Stimulated activated CD8-positive, alpha-beta memory T cell treated with anti-CD3 and anti-CD28 coated beads, Interleukin-2, amount 100 ng/mL, for 48 hours (primary cell): ENCODE measurements at regions not wholly inside any gene's neighbourhood (a gene's known extent, or its start where the extent isn't known, plus 50 kb on each side); places are given as distances from the start of the nearest gene placed in this dataset.
A peak's percentile ranks its signal among the peaks of the same experiment; 100 is the strongest.

Source experiments
- DNase-seq, 2 donors: peaks; one replicate each; pipeline ENCODE4 v3.0.0-alpha.2; 2020; ENCODE audit warnings: low read depth in 2 of 2

DNA sequence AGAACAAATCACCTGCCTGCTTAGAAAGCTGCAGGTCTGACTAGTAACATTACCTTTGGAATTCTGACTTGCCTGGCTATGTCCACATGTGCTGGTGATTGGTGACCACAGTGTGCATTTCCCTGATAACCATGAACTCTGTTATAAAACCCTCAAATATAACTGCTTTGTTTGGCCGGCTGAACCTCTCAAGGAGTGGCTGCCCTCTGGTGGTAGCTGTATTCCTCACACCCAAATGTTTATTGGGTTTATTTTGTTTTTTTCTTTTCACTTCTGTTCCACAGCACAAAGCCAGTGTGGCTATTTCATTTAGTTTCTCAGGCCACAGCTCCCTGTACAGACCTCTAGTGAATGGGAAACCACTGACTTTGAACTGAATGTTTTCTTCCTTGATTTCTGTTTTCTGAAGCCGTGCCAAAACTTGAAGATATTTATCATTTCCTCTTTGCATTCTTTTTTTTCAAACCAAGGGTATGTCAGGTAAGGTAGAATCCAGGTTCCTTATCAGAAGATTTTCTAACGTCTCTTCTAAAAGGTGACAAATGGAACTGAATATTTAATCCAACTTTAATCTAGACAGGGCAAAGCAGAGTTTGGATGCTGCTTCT is 549.0 kb upstream of the VRK2 start:
- peak; percentile 2 to 5 for DNase-seq

DNA sequence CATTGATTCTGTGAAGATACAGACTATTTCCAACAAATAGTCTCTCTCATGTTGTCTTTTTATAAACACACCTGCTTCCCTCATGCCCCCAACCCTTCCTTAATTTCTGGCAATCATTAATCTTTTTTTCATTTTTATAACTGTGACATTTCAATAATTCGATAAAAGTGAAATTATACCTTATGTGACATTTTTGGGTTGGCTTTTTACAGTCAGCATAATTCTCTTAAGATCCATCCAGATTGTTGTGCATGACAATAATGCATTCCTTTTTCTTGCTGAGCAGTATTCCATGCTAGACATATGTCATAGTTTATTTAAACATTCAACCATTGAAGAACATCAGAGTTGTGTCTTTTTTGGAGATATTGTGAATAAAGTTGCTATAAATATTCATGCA is 541.8 kb upstream of the VRK2 start:
- DNase-seq = no peak

DNA sequence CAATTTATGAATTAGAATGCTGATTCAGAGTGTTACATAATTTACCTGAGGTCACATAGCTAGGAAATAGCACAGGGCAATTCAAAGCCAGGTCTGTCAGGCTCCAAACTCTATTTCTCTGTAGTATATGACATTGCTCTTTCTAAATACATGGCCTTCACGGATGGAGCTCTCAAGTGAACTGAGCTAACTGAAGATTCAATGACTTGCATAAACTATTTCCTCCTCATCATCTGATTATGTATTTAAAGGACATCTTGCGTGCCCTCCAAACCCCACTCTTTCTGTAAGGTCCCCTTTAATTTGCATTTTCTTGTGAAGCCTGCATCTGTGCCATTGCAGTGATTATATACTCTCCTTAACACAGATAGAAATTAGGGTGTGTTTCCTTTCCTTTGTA is 537.4 kb upstream of the VRK2 start:
- no peak for DNase-seq

DNA sequence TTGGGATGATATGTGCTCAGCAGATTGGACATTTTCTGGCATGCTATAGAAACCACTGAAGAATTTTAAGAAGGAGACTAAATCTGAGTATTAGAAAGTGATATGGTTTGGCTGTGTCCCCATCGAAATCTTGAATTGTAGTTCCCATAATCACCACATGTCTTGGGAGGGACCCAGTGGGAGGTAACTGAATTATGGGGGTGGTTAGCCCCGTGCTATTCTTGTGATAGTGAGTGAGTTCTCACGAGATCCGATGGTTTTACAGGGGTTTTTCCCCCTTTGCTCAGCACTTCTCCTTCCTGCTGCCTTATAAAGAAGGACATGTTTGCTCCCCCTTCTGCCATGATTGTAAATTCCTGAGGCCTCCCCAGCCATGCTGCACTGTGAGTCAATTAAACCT is 535.9 kb upstream of the VRK2 start:
- no peak for DNase-seq

DNA sequence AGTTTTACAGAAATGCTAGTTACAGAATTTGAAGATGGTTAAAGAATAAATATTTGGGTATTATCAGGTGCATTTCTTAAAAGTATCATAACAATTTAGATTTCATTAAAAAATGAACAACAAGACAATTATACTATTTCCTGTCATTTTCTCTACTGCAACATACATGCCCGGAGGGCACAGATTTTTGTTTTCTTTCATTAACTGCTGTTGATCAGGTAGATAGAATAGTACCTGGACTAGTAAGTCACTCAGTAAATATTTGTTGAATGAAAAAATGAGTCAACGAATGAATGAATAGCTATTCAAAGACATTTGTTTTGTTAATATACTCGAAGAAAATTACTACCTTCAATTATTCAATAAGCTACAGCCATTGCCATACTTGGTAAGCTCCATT is 531.2 kb upstream of the VRK2 start:
- DNase-seq = no peak

- no peak for DNase-seq
Measured at GRCh38 chr2:57516698-57517340, 529.8 kb upstream of the VRK2 start.

DNA sequence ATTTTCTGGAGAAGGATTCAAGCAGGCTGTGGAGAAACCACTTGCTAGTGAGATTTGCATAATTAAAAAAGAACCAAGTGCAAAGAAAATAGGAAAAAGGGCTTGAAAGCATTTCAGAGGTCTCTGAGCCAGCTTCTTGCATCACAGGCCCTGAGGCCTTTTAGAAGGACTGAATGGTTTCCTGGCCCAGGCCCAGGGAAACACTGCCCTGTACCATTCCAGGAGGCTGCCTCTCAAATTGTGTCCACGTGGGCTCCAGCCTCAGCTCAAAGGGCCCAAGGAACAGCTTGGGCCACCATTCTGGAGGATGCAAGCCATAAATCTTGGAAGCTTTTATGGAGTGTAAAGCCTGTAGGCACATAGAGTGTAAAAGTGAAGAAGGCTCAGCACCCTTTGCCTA is 523.3 kb upstream of the VRK2 start:
- DNase-seq = no peak

DNA sequence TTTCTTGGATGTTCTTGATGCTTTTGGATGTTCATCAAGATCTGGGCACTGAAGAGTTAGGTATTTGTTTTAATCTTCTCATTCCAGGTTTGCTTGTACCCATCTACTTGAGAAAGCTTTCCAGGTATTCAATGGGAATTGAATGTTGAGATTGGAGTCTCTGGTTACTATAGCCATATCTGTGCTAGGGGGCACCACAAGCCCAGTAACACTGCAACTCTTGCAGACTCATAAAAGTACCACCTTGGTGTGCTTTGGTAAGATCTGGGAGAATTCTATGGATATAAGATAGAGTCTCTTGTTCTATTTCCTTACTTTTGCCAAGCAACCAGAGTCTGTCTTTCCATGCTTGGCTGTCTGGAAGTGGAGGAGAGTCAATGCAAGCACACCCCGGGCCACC is 518.9 kb upstream of the VRK2 start:
- DNase-seq = no peak

DNA sequence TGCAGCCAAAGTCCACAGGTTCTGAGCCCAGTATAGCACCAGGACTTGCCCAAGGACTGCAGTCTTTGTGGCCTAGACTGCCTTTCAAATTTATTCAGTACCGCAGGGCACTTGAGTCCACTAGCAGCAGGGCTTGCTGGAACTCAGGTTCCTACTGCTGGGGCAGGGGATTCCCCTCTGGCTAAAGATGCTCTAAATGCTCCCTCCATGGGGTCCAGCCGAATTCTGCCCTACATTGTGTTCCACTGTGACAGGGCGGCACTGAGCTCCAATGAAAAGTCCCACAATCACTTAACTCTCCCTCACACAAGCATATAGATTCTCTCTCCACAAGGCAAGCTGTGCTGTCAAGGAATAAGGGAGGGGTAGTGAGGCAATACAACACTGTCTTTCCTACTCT is 518.1 kb upstream of the VRK2 start:
- no peak for DNase-seq

DNA sequence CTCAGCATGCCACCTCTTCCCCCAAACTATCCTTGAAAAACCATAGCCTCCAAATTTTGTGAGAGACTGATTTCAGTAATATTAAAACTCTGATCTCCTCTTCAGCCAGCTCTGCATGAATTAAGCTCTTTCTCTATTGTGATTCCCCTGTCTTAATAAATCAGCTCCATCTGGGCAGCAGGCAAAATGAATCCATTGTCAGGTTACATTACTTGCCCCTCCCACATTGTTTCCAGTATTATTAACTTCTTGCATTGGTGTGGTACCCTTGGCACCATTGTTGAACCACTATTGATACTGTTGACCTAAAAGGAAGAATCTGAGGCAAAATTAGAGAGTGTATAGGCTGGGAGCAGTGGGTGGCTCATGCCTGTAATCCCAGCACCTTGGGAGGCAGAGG is 512.2 kb upstream of the VRK2 start:
- DNase-seq = no peak

- DNase-seq = no peak
Measured at GRCh38 chr2:57536535-57537231, 509.9 kb upstream of the VRK2 start.

- no peak for DNase-seq
Measured at GRCh38 chr2:57539761-57540160, 506.8 kb upstream of the VRK2 start.

- no peak for DNase-seq
Measured at GRCh38 chr2:57542081-57542480, 504.5 kb upstream of the VRK2 start.

GRCh38 chr2:57543211-57543610 is 503.4 kb upstream of the VRK2 start:
- DNase-seq = no peak

DNA sequence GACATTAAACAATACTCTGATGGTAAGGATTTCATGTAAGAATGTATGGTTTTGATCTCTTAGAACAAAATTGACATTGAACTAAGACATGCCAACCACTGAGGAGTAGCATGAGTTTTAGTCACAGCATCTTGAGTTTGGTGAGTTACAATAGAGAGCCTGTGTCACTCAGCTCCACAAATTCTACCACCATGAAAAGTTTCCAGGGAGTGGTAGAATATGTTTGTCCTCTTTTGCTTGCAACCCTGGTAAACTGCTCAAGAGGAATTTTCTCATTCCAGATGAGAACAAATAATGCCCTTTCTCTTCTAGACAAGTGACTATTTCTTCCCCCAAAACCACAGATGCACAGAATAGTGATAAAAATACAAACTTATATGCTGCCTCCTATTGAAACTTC is 502.0 kb upstream of the VRK2 start:
- DNase-seq = no peak

DNA sequence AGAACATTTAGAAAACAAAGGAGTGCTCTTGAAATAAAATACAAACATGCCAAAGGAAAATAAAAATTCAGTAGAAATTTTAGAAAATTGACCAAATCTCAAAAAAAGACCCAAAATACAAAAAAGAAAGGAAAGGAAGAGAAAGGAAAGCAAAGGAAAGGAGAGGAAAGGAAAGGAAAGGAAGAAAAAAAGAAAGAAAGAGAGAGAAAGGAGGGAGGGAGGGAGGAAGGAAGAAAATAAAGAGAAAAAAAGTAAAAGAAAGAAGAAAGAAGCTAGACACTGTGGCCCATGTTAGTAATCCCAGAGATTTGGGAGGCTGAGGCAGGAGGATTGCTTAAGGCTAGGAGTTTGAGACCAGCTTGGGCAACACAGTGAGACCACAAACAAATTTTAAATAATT is 500.1 kb upstream of the VRK2 start:
- no peak for DNase-seq

DNA sequence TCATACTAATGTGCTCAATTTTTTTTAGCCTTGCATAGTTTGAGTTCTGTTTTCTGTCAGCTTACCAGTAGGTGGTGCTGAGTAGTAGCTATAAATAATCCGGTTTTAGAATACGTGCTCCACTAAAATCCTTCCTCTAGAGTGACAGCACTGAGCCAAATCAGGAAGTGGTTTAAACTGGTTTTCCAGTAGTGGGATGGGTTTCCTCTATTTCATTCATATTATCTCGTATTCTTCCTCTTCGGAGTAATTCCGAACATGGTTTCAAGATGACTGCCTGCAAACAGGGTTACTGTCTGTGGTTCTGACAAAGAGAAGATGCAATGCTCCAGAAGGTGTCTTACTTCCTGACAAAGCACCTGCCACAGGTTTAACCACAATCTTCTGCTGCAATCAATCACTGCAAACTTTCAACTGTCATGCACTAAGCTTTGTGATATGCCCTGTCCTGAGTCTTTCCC is 496.9 kb upstream of the VRK2 start:
- no peak for DNase-seq

GRCh38 chr2:57550912-57551311 is 495.7 kb upstream of the VRK2 start:
- no peak for DNase-seq

GRCh38 chr2:57552885-57553284 is 493.7 kb upstream of the VRK2 start:
- DNase-seq = no peak

GRCh38 chr2:57554348-57554747 is 492.3 kb upstream of the VRK2 start:
- no peak for DNase-seq

- DNase-seq = no peak
Measured at GRCh38 chr2:57558312-57558711, 488.3 kb upstream of the VRK2 start.

DNA sequence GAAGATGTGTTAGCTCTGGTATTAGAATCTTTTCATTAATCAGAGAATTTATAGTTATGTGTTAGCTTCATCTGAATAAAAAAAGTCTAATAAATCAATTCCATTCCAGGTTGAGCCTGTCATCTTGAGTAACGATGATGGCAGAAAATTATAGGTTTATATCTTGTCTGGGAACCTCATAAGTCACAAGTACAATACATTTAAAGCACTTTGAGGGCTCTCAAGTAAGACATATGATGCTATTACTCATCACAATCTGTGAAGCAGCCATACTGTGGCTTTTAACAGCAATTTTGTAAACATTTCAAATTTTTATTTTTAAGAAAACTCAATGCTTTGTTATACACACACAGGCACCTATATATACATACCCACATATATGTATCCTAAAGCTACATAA is 484.1 kb upstream of the VRK2 start:
- no peak for DNase-seq

DNA sequence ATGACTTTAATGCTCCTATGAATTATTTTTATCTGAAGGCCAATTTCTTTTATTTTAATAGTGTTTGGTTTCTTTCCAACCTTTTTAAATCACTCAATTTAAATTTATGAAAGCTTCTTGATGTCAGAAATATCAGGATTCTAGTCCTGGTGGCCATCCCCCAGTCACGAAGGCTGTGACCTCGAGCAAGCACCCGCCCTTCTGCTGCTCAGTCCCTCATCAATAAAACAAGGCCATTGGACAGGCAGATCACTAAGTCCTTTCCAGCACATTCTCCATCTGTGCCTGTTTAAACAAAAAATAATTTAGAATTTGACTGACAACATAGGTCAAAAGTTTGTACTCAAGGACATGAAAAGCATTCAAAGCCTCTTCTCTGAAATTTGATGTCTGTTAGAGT is 483.6 kb upstream of the VRK2 start:
- no peak for DNase-seq
